ENCODE measurements at regions not wholly inside any gene's neighbourhood (a gene's known extent, or its start where the extent isn't known, plus 50 kb on each side); places are given as distances from the start of the nearest gene placed in this dataset.

DNA sequence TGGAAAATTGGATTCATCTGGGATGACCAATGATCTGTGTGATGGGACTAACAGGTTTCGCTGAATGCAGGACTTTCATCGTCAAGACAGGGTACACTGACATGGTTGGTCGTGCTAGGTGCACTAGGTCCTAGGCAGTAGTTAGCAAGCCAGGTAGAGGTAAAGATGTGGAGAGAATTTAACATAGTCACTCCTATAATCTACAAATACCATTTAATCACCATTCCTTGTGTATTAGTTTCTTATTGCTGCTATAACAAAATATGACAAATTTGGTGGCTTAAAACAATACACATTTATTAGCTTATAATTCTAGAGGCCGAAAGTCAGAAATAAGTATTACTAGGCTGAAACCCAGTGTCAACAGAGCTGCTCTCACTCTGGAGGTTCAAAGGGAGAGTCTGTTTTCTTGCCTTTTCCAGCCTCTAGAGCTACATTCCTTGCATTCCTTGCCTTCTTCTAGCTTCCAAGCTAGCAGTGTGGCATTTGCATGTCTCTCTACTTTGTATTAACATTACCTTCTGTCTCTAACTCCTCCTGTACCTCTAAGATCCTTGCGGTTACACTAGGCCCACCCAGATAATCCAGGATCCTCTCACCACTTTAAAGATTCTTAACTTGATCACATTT, 98.7 kb upstream of the GRIA3 start:
- no peaks in the 10 kb centered on the region for H3K79me2 ChIP-seq (ENCODE audit: insufficient read depth, low read length)
- no peaks in the 10 kb centered on the region for H4K20me1 ChIP-seq (ENCODE audit: insufficient read depth, low read length)
- H3K4me3 Mint-ChIP-seq: no peak overlapping the region
- H3K36me3 ChIP-seq (replicated peaks in 1 of 2; ENCODE audit: control insufficient read depth in 1 of 2, insufficient read depth in 2 of 2, low read length in 2 of 2): no peaks in the 10 kb centered on the region
- H3K27ac ChIP-seq (ENCODE audit: low read depth in 1 of 2, low read length in 2 of 2): no peak overlapping the region
- H3K9me3 Mint-ChIP-seq: peaks cover 2 to 8% (median 6%) of the 10 kb centered on the region in 7 donors
- peaks cover 29% of the 10 kb centered on the region for H3K4me1 Mint-ChIP-seq
- no peaks in the 10 kb centered on the region for H3K27me3 ChIP-seq (ENCODE audit: control insufficient read depth in 2 of 2, insufficient read depth in 2 of 2, low read length in 2 of 2)
- H3K27me3 Mint-ChIP-seq (ENCODE audit: low read depth in 3 of 3): no peaks in the 10 kb centered on the region
- H3K9ac ChIP-seq (ENCODE audit: insufficient read depth, low read length, poor library complexity, severe bottlenecking): no peak overlapping the region
- peaks cover 0 to 4% of the 10 kb centered on the region in 2 donors for H3K9me3 ChIP-seq (replicated peaks in 1 of 2; ENCODE audit: control insufficient read depth in 1 of 2, insufficient read depth in 1 of 2, low read length in 2 of 2)
- H2AFZ ChIP-seq (ENCODE audit: insufficient read depth, low read depth, low read length, poor library complexity, severe bottlenecking): no peak overlapping the region
- H3K4me2 ChIP-seq (replicated peaks; ENCODE audit: extremely low read depth, low read length, poor library complexity, severe bottlenecking): no peak overlapping the region
- no peak overlapping the region for H3K27ac Mint-ChIP-seq
- intact Hi-C loops (cut with micrococcal nuclease): no loop called here
- H3K4me3 ChIP-seq (replicated peaks in 1 of 3; ENCODE audit: low read depth in 2 of 3, low read length in 3 of 3): no peak overlapping the region
- TF ChIP-seq CTCF (IDR thresholded peaks at IDR 0.05): no peak
- 83% methylated on average over 1 of the region's 5 CpGs for WGBS (ENCODE audit: insufficient coverage)
- H3K36me3 Mint-ChIP-seq: no peaks in the 10 kb centered on the region
- H3K4me1 ChIP-seq (ENCODE audit: control insufficient read depth in 1 of 2, insufficient read depth in 2 of 2, low read length in 2 of 2): peaks cover 15 to 24% of the 10 kb centered on the region in 2 donors
- DNase-seq: no peak

- no CpG with 5 or more reads among the region's 2 CpGs for WGBS (ENCODE audit: insufficient coverage)
- H3K4me1 ChIP-seq (ENCODE audit: control insufficient read depth in 1 of 2, insufficient read depth in 2 of 2, low read length in 2 of 2): peaks cover 15 to 24% of the 10 kb centered on the region in 2 donors
- intact Hi-C loops (cut with micrococcal nuclease): no loop called here
- no peaks in the 10 kb centered on the region for H4K20me1 ChIP-seq (ENCODE audit: insufficient read depth, low read length)
- Mint-ChIP-seq H3K36me3 (no peaks in the 10 kb centered on the region), H3K27me3 (ENCODE audit: low read depth in 3 of 3) (no peaks in the 10 kb centered on the region), H3K4me3 (no peak overlapping the region), H3K9me3 (peaks cover 2 to 9% (median 6%) of the 10 kb centered on the region in 7 donors), H3K4me1 (peaks cover 29% of the 10 kb centered on the region), H3K27ac (peak overlapping the region in 3 of 7 donors; percentile 5 to 77 (median 10))
- no peak overlapping the region for H2AFZ ChIP-seq (ENCODE audit: insufficient read depth, low read depth, low read length, poor library complexity, severe bottlenecking)
- H3K36me3 ChIP-seq (replicated peaks in 1 of 2; ENCODE audit: control insufficient read depth in 1 of 2, insufficient read depth in 2 of 2, low read length in 2 of 2): no peaks in the 10 kb centered on the region
- DNase-seq: no peak
- H3K27ac ChIP-seq (ENCODE audit: low read depth in 1 of 2, low read length in 2 of 2): no peak overlapping the region
- no peak overlapping the region for H3K4me2 ChIP-seq (replicated peaks; ENCODE audit: extremely low read depth, low read length, poor library complexity, severe bottlenecking)
- no peak for TF ChIP-seq CTCF (IDR thresholded peaks at IDR 0.05)
- no peaks in the 10 kb centered on the region for H3K79me2 ChIP-seq (ENCODE audit: insufficient read depth, low read length)
- H3K27me3 ChIP-seq (ENCODE audit: control insufficient read depth in 2 of 2, insufficient read depth in 2 of 2, low read length in 2 of 2): no peaks in the 10 kb centered on the region
- H3K9ac ChIP-seq (ENCODE audit: insufficient read depth, low read length, poor library complexity, severe bottlenecking): no peak overlapping the region
- no peak overlapping the region for H3K4me3 ChIP-seq (replicated peaks in 1 of 3; ENCODE audit: low read depth in 2 of 3, low read length in 3 of 3)
- H3K9me3 ChIP-seq (replicated peaks in 1 of 2; ENCODE audit: control insufficient read depth in 1 of 2, insufficient read depth in 1 of 2, low read length in 2 of 2): peaks cover 0 to 4% of the 10 kb centered on the region in 2 donors
These were observed 97.3 kb upstream of the GRIA3 start for GRCh38 chrX:123086768-123087167.

Data from CD14-positive monocyte (primary cell).